H1 (cell line): ENCODE measurements at regions not wholly inside any gene's neighbourhood (a gene's known extent, or its start where the extent isn't known, plus 50 kb on each side); places are given as distances from the start of the nearest gene placed in this dataset.

Source experiments
- CTCF ChIA-PET: fragments of 300-600 bp; sonication (Branson Sonifier 250); formaldehyde crosslinking; loops from one replicate; lab custom pipeline; 2021; ENCODE audit not compliant: partially characterized antibody; lab: Charles Lee
- POLR2A ChIA-PET: fragments of 300-600 bp; sonication (Branson Sonifier 250); formaldehyde crosslinking; loops from one replicate; lab custom pipeline; 2021; ENCODE audit warnings: inconsistent platforms; ENCODE audit not compliant: partially characterized antibody; lab: Charles Lee
- DNase-seq, 2 experiments: peaks; one replicate each; pipeline versions ENCODE4 v3.0.0 to v3.0.0-alpha.2; 2010 to 2022; ENCODE audit warnings: low spot score in 2 of 2, low read depth in 1 of 2, mixed read lengths in 1 of 2
- FAIRE-seq: peaks from 2 replicates; lab custom pipeline; 2011; peaks lifted over from hg19 to GRCh38; lab: Jason Lieb, UNC
- H2AFZ ChIP-seq: 2 replicates; pipeline ENCODE4 v1.8.1; 2012; ENCODE audit warnings: low read length, inconsistent platforms
- H2AK5ac ChIP-seq: 2 replicates; pipeline ENCODE4 v1.6.1; 2013; ENCODE audit warnings: low read depth, low read length
- H2BK120ac ChIP-seq: replicated peaks from 2 replicates; pipeline ENCODE3; 2013; ENCODE audit warnings: low read depth, low read length, inconsistent platforms
- H2BK12ac ChIP-seq: 2 replicates; pipeline ENCODE4 v1.6.1; 2013; ENCODE audit warnings: low read depth, low read length
- H2BK15ac ChIP-seq: 2 replicates; pipeline ENCODE4 v1.6.1; 2013; ENCODE audit warnings: low read length
- H2BK20ac ChIP-seq: 2 replicates; pipeline ENCODE4 v1.6.1; 2013; ENCODE audit warnings: low read length
- H2BK5ac ChIP-seq: 2 replicates; pipeline ENCODE4 v1.6.1; 2013; ENCODE audit warnings: low read depth, low read length
- H3K14ac ChIP-seq: 2 replicates; pipeline ENCODE4 v1.6.1; 2013; ENCODE audit warnings: inconsistent platforms; ENCODE audit not compliant: insufficient read length
- H3K18ac ChIP-seq: 2 replicates; pipeline ENCODE4 v1.6.1; 2013; ENCODE audit warnings: low read length; ENCODE audit errors: extremely low read depth
- H3K23ac ChIP-seq: 2 replicates; pipeline ENCODE4 v1.6.1; 2013; ENCODE audit warnings: inconsistent platforms; ENCODE audit not compliant: insufficient read length
- H3K23me2 ChIP-seq: 2 replicates; pipeline ENCODE4 v1.6.1; 2013; ENCODE audit warnings: low read depth, low read length
- H3K27ac ChIP-seq: 2 replicates; pipeline ENCODE4 v1.6.1; 2011; ENCODE audit warnings: low read depth, low read length, inconsistent platforms
- H3K27me3 ChIP-seq, 4 experiments: replicated peaks in 1 of 4; 1 replicate in 1 of 4; 2 replicates in 3 of 4; pipeline versions ENCODE4 v1.6.1 to v1.8.1; 2011 to 2013; ENCODE audit warnings: low read length in 3 of 4, mild to moderate bottlenecking in 3 of 4, inconsistent platforms in 2 of 4, mixed read lengths in 2 of 4, moderate library complexity in 1 of 4; ENCODE audit not compliant: control insufficient read depth in 3 of 4, insufficient read depth in 3 of 4; ENCODE audit errors: extremely low read depth in 1 of 4
- H3K36me3 ChIP-seq, 4 experiments: 2 replicates each; pipeline versions ENCODE4 v1.6.1 to v1.8.1; 2011 to 2013; ENCODE audit warnings: mild to moderate bottlenecking in 4 of 4, low read length in 3 of 4, moderate library complexity in 2 of 4, control low read depth in 1 of 4, inconsistent platforms in 1 of 4; ENCODE audit not compliant: insufficient read depth in 4 of 4, control insufficient read depth in 2 of 4
- H3K4ac ChIP-seq: replicated peaks from 2 replicates; pipeline ENCODE3; 2013; ENCODE audit warnings: low read length, low read depth, mixed read lengths, inconsistent platforms; ENCODE audit not compliant: insufficient read length
- H3K4me1 ChIP-seq, 4 experiments: replicated peaks in 1 of 4; 1 replicate in 1 of 4; 2 replicates in 3 of 4; pipeline versions ENCODE4 v1.6.1 to v1.8.1; 2011 to 2013; ENCODE audit warnings: low read length in 3 of 4, inconsistent platforms in 2 of 4, mixed read lengths in 1 of 4; ENCODE audit not compliant: insufficient read depth in 4 of 4, control insufficient read depth in 3 of 4
- H3K4me2 ChIP-seq, 2 experiments: 2 replicates each; pipeline versions ENCODE4 v1.6.1 to v1.8.1; 2011 to 2013; ENCODE audit warnings: low read depth in 2 of 2, low read length in 2 of 2, control low read depth in 1 of 2, inconsistent platforms in 1 of 2, mild to moderate bottlenecking in 1 of 2; ENCODE audit not compliant: insufficient read depth in 1 of 2
- H3K4me3 ChIP-seq, 4 experiments: fragments of 200-600, 300-600 bp in 1 of 4; sonication (generic), shearing (Covaris generic), sonication (Bioruptor Twin) in 1 of 4; 2 replicates each; pipeline versions ENCODE4 v1.5.1 to v1.8.1; 2011 to 2016; ENCODE audit warnings: low read length in 4 of 4, low read depth in 3 of 4, control low read depth in 2 of 4, inconsistent platforms in 2 of 4, mild to moderate bottlenecking in 2 of 4, mixed read lengths in 1 of 4, moderate library complexity in 1 of 4; ENCODE audit not compliant: insufficient read depth in 2 of 4; ENCODE audit errors: extremely low read depth in 1 of 4
- H3K56ac ChIP-seq: replicated peaks from 2 replicates; pipeline ENCODE3; 2013; ENCODE audit warnings: low read depth, mild to moderate bottlenecking, mixed read lengths, low read length, inconsistent platforms; ENCODE audit not compliant: insufficient read length
- H3K79me1 ChIP-seq: 2 replicates; pipeline ENCODE4 v1.6.1; 2013; ENCODE audit warnings: low read depth, low read length, control low read depth
- H3K79me2 ChIP-seq, 2 experiments: 2 replicates each; pipeline versions ENCODE4 v1.6.1 to v1.8.1; 2012 to 2013; ENCODE audit warnings: low read length in 2 of 2, mild to moderate bottlenecking in 2 of 2, inconsistent platforms in 1 of 2; ENCODE audit not compliant: insufficient read depth in 2 of 2, control insufficient read depth in 1 of 2
- H3K9ac ChIP-seq, 4 experiments: replicated peaks in 1 of 4; 1 replicate in 1 of 4; 2 replicates in 3 of 4; pipeline versions ENCODE4 v1.6.1 to v1.8.1; 2011 to 2013; ENCODE audit warnings: low read depth in 3 of 4, low read length in 3 of 4, control low read depth in 2 of 4, mild to moderate bottlenecking in 2 of 4, moderate library complexity in 2 of 4, inconsistent platforms in 1 of 4; ENCODE audit errors: extremely low read depth in 1 of 4
- H3K9me3 ChIP-seq, 2 experiments: 2 replicates each; pipeline versions ENCODE4 v1.6.1 to v1.8.1; 2012 to 2013; ENCODE audit warnings: mild to moderate bottlenecking in 2 of 2, moderate library complexity in 2 of 2, control low read depth in 1 of 2, inconsistent platforms in 1 of 2, low read depth in 1 of 2, low read length in 1 of 2, mixed read lengths in 1 of 2; ENCODE audit not compliant: insufficient read depth in 2 of 2
- H4K20me1 ChIP-seq, 2 experiments: replicated peaks in 1 of 2; 2 replicates each; pipeline versions ENCODE3 to v1.8.1; 2011 to 2013; ENCODE audit warnings: inconsistent platforms in 2 of 2, low read length in 2 of 2, mild to moderate bottlenecking in 1 of 2; ENCODE audit not compliant: insufficient read depth in 2 of 2, control insufficient read depth in 1 of 2
- H4K5ac ChIP-seq: 2 replicates; pipeline ENCODE4 v1.6.1; 2013; ENCODE audit warnings: low read length, low read depth, mixed read lengths, inconsistent platforms; ENCODE audit not compliant: insufficient read length
- H4K8ac ChIP-seq: 2 replicates; pipeline ENCODE4 v1.8.0; 2013; ENCODE audit warnings: mild to moderate bottlenecking, moderate library complexity, low read length, inconsistent platforms; ENCODE audit not compliant: insufficient read depth; ENCODE audit errors: extremely low read depth
- H4K91ac ChIP-seq: replicated peaks from 2 replicates; pipeline ENCODE3; 2013; ENCODE audit warnings: low read length, mixed read lengths, inconsistent platforms; ENCODE audit not compliant: insufficient read length
- CBX8 ChIP-seq: fragments of 300-800, 300-1000 bp; sonication (generic); IDR thresholded peaks from 2 replicates; pipeline ENCODE4 v1.7.1; 2016; ENCODE audit warnings: low read depth, low read length, borderline replicate concordance
- CHD2 ChIP-seq: IDR thresholded peaks from 2 replicates; pipeline ENCODE4 v1.6.1; 2012; ENCODE audit warnings: low read length, improper control_type of control experiment
- EGR1 ChIP-seq: IDR thresholded peaks from 2 replicates; pipeline ENCODE4 v1.6.1; 2011; ENCODE audit warnings: low read depth, low read length, borderline replicate concordance
- GABPA ChIP-seq: IDR thresholded peaks from 2 replicates; pipeline ENCODE4 v1.6.1; 2011; ENCODE audit warnings: mild to moderate bottlenecking, low read length, moderate library complexity, borderline replicate concordance; ENCODE audit not compliant: insufficient read depth
- RBBP5 ChIP-seq: IDR thresholded peaks from 2 replicates; pipeline ENCODE4 v1.7.1; 2012; ENCODE audit warnings: low read depth, mild to moderate bottlenecking, inconsistent platforms, low read length, moderate library complexity, borderline replicate concordance
- TCF12 ChIP-seq: IDR thresholded peaks from 2 replicates; pipeline ENCODE4 v1.6.1; 2011; ENCODE audit warnings: low read depth, mild to moderate bottlenecking, low read length
- WGBS, 2 experiments: shearing (Covaris generic) in 1 of 2; methylation state at CpG; one replicate each; pipeline versions ENCODE4 v1.1.6 to v1.1.7; 2013 to 2015; ENCODE audit warnings: low lambda C conversion rate in 2 of 2, mixed read lengths in 2 of 2, inconsistent platforms in 1 of 2, low coverage in 1 of 2, missing lambda C conversion rate in 1 of 2; ENCODE audit not compliant: insufficient replicate concordance in 2 of 2, insufficient coverage in 1 of 2, insufficient read length in 1 of 2; ENCODE audit errors: extremely low coverage in 1 of 2, missing lambda C conversion rate in 1 of 2; 5-methylcytosine and 5-hydroxymethylcytosine counted together
- TF ChIP-seq, protein P1 (sequence below), 3 experiments: IDR thresholded peaks; 1 replicate in 2 of 3; 2 replicates in 1 of 3; pipeline versions ENCODE4 v1.5.1 to v1.6.1; 2011; ENCODE audit warnings: low read length in 3 of 3, mild to moderate bottlenecking in 3 of 3, inconsistent platforms in 2 of 3, low read depth in 1 of 3, moderate library complexity in 1 of 3; ENCODE audit not compliant: insufficient read depth in 1 of 3; ENCODE audit errors: control extremely low read depth in 1 of 3

GRCh38 chr13:83197316-83197715, 685.0 kb downstream of the SLITRK1 start:
- Histone ChIP-seq H2BK15ac (no peak overlapping the region), H3K27ac (no peak overlapping the region), H3K14ac (no peak overlapping the region), H3K4me3 (no peak overlapping the region), H3K4ac (no peak overlapping the region), H3K4me1 (no peaks in the 10 kb centered on the region), H3K23me2 (no peaks in the 10 kb centered on the region), H3K27me3 (no peaks in the 10 kb centered on the region), H4K8ac (no peak overlapping the region), H3K56ac (no peak overlapping the region), H3K9me3 (no peaks in the 10 kb centered on the region), H2BK12ac (no peak overlapping the region), H3K36me3 (no peaks in the 10 kb centered on the region; a peak in 1 of 8 replicates), H3K18ac (no peak overlapping the region), H4K20me1 (no peaks in the 10 kb centered on the region), H3K79me2 (no peaks in the 10 kb centered on the region), H3K4me2 (no peak overlapping the region), H2AK5ac (no peak overlapping the region), H2BK120ac (no peak overlapping the region), H3K79me1 (no peaks in the 10 kb centered on the region), H3K23ac (no peak overlapping the region), H2AFZ (no peak overlapping the region), H4K91ac (no peak overlapping the region), H2BK5ac (no peak overlapping the region), H3K9ac (no peak overlapping the region), H4K5ac (no peak overlapping the region), H2BK20ac (no peak overlapping the region)
- TF ChIP-seq, protein P1, sequence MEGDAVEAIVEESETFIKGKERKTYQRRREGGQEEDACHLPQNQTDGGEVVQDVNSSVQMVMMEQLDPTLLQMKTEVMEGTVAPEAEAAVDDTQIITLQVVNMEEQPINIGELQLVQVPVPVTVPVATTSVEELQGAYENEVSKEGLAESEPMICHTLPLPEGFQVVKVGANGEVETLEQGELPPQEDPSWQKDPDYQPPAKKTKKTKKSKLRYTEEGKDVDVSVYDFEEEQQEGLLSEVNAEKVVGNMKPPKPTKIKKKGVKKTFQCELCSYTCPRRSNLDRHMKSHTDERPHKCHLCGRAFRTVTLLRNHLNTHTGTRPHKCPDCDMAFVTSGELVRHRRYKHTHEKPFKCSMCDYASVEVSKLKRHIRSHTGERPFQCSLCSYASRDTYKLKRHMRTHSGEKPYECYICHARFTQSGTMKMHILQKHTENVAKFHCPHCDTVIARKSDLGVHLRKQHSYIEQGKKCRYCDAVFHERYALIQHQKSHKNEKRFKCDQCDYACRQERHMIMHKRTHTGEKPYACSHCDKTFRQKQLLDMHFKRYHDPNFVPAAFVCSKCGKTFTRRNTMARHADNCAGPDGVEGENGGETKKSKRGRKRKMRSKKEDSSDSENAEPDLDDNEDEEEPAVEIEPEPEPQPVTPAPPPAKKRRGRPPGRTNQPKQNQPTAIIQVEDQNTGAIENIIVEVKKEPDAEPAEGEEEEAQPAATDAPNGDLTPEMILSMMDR (IDR thresholded peaks at IDR 0.05; ENCODE audit: control extremely low read depth in 1 of 3, insufficient read depth in 1 of 3, low read depth in 1 of 3, low read length in 3 of 3) = no peak
- TF ChIP-seq RBBP5 = no peak
- TF ChIP-seq CHD2 = no peak
- no peak for TF ChIP-seq TCF12
- no peak for TF ChIP-seq EGR1
- no peak for TF ChIP-seq CBX8
- TF ChIP-seq GABPA = no peak
- FAIRE-seq (no peak), DNase-seq (no peak)
- ChIA-PET POLR2A (no interaction called here), CTCF (no interaction called here)
- 89 to 100% methylated on average over 2 to 3 of the region's 3 CpGs for WGBS, 2 experiments
